Stimulated activated CD4-positive, alpha-beta T cell treated with anti-CD3 and anti-CD28 coated beads, Interleukin-4, amount 100 ng/mL, for 48 hours (primary cell): ENCODE measurements at regions not wholly inside any gene's neighbourhood (a gene's known extent, or its start where the extent isn't known, plus 50 kb on each side); places are given as distances from the start of the nearest gene placed in this dataset.

Experiments used
- DNase-seq, 2 donors: peaks; one replicate each; pipeline ENCODE4 v3.0.0-alpha.2; 2020; ENCODE audit warnings: low read depth in 2 of 2

DNA sequence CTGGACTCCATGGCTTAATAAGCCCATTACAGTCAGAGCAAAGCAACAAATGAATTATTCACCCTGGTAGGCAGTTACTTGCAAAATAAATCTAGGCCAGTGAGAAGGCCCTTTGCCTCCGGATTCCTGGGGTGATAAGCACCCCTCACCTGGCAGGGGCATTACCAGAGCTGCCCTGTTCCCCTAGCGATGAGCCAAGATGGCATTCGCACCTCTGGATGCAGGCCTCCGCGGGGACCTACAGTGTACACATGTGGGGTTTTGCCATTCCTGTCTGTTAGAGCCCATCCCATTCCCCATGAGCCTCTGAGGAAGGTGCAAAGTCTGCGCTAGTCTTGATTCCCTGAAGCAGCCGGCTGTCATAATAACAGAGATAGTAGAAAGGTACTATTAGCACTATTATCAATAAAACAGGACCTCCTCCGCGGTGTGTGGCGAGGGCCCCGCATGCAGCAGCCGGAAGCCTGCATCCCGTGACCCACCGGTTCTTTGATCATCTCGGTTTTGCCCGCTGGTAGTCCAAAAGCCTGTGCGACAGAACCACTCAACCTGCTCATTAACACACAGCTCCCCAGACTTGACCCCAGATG lies 344.3 kb downstream of the BRD1 start:
- DNase-seq = no peak

DNA sequence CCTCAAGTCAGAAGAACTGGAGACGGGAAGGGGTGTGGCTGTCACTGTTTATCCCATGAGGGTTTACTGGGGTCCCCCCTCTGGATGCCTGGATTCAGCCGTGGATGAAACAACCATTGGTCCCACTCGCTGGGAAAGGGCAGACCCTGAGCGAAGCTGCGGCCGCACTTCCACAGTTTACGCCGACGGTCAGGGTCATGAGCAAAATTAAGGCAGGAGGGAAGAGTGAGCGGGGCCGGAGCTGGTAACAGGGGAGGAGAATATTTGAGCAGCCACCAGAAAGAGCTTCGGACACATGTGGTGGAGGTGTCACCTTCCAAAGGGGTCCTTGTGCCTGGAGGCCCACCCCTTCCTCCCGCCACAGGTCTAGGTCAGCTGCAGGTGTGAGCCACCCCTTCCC lies 344.9 kb downstream of the BRD1 start:
- DNase-seq = no peak

DNA sequence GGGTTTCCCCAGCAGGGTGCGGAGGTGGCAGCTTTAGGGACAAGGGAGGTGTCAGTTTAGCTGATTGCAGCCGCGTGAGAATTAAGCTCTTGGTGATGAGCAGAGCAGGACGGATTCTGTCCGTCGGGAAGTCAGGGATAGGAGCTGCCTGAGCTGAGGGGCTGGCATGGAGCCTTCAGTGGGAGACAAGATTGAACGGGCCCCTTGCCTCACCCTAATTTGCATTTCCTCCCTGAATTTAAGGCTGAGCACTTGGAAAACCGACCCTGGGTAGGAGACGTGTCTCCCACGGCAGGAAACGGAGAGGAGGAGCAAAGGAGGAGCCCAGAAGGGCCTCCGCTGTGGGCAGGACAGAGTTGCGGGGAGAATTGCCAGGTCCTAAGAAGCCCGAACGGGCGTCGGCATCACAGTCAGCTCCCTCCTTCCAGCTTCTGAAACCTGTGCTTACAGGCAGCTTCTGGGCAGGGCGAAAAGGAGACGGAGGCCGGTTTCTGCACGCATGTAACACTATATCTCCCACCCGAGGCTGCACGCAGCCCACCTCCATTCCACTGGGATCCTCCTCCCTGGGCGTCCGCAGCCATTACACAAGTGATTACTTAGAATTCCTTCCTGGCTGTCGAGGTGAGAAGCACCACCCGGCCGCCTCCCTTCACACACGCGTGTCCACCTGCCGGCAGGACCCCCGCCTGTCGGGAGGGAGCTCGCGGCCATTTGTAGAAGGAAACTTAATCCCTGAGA lies 345.8 kb downstream of the BRD1 start:
- no peak for DNase-seq

DNA sequence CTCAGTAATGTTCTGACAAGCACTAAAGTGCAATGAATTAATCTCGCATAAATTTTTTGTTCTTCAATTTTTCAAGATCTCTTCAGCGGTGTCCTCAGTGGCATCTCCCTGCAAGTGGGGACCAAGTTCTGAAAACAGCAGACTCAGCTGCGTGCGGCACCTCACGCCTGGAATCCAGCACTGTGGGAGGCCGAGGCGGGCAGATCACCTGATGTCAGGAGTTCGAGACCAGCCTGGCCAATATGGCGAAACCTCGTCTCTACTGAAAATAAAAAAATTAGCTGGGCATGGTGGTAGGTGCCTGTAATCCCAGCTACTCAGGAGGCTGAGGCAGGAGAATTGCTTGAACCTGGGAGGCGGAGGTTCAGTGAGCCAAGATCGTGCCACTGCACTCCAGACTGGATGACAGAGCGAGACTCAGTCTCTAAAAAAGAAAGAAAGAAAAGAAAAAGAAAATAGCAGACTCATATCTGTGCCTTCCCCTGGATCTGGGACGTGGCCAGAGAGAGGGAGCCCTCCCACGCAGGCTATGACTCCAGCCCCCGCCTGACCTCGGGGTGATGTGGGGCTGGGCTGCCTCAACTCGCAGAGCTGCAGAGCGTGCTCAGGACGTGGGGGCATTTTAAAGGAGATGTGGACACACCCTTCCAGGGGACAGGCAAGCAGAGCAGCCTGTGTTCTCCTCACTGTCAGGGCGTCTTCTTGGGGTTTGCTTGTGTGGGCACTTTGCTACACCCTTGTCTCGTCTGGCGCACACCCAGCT lies 346.6 kb downstream of the BRD1 start:
- DNase-seq = no peak

DNA sequence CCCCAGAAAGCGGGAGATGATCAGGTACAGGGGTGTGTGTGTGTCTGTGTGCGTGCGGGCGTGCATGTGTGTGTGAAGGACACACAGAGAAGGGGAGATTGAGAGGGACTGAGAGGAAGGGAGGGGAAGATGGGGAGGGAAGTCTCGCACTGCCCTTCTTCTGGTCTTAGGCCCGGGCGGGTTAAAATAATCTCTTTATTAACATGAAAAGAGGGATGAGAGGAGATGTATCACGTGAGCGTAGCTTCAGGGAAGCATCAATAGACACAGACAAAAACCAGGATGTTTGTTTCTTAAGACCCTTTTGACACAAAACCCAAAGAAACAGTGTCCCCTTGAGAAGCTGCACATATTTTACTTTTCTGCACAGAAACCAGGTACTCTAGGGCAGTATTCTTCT lies 347.3 kb downstream of the BRD1 start:
- no peak for DNase-seq

DNA sequence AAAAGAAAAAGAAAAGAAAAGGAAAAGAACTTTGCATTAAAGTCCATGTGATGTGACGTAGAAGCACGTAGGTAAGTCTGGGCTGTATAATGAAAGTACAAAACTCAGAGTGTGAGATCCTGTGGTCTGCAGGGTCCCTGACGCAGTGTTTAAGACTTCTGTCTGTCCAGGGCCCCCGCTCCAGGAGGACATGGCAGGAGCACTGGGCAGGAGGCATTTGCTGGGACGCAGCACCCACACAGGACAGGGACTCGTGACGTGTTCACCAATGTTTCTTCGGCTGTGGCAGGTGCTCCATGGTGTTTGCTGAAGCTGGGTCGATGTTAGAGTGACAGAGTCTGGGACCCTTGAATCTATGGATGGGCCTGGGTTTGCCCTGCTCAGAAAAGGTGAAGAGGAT lies 348.1 kb downstream of the BRD1 start:
- DNase-seq = no peak

DNA sequence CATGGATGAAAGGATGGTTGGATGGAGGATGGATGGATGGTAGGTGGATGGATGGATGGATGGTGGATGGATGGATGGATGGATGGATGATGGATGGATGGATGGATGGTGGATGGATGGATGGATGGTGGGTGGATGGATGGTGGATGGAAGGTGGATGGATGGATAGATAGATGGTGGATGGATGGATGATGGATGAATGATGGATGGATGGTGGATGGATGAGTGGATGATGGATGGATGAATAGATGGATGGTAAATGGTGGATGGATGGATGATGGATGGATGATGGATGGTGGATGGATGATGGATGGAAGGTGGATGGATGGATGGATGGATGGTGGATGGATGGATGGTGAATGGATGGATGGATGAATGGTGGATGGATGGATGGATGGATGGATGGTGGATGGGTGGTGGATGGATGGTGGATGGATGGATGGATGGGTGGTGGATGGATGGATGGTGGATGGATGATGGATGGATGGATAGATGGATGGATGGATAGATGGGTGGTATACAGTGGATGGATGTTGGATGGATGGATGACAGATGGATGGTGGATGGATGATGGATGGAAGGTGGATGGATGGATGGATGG lies 350.8 kb downstream of the BRD1 start:
- DNase-seq = no peak

DNA sequence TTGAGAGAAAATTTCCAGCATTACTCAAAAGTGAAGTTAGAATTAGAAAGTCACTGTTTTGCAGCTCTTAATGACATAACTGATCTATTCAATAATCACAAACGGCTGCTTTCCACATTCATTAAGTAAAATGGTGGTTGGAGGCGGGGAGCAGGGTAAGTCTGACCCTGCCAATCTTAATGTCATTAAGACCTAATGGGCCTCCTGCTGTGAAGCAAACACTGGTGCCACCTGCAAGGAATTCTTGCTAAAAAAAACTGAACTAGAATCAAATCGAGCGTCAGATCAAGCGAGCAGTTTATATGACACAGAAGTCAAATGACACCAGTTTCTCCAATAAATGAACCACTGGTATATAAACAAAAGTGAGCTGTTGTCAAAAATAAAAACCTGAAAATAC lies 351.5 kb downstream of the BRD1 start:
- DNase-seq = no peak

DNA sequence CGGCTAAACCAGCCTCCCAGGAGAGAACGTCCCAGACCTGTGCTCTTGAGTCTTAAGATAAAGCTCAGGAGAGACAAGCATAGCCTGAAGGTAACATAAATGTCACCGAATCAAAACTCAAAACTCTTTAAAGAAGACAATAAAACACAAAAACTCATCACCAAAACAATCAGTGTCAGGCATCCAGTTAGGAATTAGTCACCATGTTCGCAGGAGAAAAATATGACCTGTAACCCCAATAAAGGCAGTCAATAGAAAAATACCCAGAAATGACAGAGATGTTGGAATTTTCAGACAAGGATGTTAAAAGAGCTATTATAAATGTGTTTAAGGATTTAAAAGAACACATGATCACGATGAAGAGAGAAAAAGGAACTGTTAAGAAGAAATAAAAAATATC lies 352.4 kb downstream of the BRD1 start:
- no peak for DNase-seq

DNA sequence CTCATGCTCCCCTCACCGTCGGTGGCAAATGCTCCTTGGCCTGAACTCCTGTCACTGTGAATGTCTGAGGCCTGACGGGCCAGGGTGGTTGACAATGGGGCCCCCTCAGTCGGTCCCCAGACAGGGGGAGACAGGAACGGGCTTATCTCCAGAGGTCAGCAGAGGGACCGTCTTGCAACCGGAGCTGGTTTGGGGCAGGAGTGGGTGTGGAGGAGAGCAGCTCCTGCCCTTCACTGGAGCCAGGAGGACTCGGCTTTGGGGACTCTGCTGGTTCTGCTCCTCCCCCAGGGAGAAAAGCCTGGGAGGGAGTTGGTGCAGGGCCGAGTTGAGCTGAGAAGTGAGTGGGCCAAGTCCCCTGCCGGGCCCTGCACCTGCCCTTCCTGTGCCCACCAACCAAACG lies 354.4 kb downstream of the BRD1 start:
- no peak for DNase-seq

DNA sequence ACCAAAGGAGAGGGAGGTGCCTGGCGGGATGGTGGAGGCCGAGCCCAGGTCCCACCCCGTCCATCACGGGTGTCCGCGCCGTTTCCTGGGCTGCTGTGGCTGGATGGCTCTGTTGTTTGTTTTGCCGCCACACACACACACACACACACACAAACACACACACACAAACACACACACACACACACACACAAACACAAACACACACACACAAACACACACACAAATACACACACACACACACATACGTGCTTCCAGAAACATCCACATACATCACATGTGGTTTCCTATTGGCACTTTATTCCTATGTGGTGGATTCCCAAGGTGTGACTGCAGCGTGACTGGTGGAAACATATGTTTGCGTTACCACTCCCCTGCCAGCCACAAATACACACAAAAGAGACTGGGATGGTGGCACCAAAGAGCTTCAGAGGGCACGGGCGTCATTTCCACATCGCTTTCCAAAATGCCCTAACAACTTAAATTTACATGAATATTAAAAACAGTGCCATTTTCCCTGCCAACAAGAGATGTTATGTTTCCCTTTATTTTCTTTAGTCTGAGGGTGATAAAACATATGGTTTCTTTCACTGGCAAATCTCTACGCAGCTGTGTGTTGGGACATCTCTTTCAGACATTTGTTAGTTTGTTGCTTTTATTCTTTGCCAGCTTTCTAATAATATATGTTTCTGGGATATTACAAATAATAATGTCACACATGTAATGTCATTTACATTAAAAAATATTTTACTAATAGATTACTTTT lies 356.8 kb downstream of the BRD1 start:
- DNase-seq = no peak

DNA sequence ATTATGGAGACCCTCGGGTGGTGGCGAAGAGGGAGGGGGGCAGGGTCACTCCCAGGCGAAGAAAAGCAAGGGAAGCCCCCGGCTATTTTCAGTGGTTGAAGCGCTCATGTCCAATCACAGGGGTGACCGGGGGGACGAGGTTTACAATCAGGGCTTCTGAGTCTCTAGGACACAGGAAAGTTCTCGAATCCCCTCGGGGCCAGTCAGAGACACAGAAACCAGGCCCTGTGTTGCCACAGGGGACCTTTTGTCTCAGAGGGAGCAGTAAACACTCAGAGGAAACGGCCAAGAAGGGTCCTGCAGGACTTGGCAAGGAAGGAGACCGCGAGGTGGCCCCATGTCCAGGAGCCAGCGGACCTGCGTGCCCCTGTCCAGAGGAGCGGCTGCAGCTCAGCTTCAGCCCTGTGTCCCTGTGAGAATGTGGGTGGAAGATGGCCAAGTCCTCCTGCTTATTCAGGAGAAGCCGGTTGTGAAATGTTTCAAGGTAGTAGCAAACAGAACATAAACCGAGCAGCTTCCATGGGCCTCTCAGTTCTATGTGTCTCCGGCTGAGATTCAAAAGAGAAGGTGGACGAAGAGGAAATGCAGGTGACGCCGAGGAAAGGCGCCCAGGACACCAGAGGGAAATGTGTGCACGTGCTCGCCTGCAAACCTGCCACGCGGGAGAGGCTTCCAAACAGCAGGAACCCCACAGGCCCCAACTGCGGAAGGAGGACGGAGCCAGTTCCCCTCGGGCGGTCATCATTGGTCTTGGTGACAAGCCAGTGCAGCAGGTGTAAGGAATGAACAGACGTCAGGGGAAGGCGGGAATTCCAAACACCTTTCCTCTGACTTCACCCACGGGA lies 357.6 kb downstream of the BRD1 start:
- DNase-seq = no peak

DNA sequence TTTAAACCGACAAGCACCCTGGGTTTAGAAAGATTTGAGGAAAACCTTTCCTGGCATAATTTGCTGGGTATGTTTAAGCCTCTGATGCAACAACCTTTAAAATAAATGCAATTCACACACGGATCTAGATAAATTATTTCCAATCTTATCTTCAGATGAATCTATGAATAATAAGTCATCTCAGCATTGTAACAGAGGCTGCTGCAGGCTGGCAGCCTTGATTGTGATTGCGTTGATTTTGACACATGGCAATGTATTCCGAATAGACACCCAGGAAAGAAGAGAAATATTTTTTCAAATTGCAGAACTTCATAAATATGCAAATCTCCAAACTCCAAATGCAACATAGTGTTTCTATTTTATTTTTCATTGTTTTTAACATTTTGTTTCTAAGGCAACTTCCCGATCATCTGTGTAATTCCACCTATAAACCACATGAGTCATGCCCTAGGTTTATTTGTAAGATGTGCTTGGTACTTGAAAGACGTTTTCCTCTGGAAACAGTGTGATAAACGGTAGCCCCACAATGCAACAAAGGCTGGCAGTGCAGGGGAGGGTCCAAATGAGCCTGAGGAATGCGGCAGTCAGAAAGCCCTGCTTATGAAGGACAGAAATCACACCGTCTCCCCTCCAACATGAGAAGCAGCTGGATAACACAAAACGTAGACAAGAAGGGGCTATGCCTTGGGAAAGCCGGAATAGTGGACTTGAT lies 359.0 kb downstream of the BRD1 start:
- no peak for DNase-seq

DNA sequence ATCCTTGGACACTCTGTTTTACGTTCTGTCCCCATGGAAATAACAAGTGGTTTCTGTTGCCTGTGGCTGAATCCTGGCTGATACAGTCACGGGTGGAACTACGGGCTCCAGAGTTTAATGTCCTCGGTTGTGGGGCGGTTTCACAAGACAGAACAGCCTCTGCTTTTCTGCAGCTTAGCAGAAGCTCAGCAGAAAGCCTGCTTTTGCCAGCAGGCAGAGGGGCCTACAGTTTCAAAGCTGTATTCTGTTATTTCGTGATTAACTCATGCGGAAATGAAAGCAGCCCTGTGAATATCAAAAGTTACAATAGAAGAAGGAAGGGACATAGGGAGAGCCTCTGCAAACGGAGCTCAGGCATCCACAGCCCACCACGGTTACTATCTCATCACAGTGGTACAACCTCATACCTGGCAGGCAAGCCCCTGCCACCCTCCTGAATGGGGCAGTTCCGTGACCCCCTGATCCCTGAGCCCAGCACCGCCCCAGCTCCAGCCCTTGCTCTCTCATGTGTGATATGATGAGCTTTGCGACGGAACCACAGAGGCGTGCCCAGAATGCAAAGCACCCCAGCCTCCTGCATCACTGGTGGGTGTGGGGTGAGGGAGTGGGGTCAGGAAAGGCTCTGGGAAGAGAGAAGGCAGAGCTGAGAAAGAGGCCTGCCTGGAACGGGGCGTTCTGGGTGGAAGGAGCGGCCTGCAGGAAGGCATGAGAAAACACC lies 360.6 kb downstream of the BRD1 start:
- DNase-seq = no peak

DNA sequence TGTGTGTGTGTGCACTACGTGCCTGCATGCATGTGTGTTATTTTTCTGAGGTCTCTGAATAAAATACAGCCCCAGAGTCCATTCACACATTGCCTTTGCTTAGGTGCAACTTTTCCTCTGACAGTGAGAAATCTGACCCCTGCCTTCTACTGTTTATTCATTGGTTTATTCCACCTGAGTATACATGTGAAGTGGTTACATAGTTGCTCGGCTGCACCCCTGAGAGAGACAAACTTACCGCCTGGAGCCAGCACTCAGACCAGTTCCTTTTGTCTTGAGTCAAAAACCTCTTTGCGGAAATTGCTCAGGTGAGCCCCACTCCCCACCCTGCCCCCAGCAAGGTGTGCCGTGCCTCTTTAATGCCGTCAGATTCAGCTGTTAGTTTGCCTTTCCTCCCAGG lies 363.6 kb downstream of the BRD1 start:
- DNase-seq = no peak

DNA sequence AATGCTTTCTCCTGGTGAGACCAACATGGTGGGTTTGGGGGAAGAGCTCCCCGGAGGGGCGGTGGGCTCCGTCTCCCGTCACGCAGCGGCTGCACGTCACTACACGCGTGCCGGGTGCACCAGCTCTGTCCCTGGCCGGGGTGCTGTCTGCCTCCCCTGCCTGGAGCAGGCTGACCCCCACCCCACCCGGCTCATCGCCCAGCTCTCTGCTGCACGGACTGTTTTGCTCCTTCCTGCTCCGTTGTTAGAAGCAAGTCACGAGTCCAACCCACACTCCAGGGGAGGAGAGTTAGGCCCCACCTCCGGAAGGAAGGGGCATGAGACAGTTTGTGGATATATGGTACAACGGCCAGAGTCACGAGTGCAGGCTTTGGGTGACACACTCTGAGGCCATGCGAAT lies 364.9 kb downstream of the BRD1 start:
- no peak for DNase-seq

DNA sequence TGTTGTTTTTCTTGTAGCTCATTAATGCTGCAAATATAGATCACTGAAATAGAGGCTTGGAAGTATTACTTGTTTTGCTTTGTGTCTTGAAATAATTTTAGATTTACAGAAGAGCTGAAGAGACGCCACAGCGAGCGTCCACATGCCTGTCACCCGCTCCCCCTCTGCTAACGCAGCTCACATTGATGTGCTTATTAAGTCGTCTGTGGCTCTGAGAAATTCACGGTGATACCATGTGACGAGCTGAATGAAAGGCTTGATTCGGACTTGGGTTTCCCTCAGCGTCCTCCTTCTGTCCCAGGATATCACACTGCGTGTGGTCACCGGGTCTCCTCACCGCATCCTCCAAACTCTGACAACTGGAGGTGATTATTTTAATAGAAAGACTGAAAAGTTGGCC lies 365.4 kb downstream of the BRD1 start:
- DNase-seq = no peak

DNA sequence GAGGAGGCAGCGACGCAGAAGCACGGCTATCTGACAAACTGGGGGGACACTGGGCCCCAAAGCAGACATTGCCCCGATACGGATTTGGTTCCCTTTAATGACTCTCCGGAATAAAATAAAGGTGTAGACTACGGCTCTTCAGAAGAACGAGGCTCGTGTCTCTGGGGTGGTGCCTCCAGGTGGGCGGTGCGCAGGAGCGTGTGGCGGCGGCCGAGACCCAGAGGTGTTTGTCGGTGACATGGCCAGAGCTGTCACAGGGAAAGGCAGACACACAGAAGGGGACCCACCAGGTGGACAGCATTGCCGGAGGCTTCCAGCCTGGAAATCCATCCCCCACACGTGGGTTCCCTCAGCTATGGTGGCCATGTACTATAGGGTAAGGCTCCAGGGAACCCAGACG lies 366.0 kb downstream of the BRD1 start:
- DNase-seq = no peak

DNA sequence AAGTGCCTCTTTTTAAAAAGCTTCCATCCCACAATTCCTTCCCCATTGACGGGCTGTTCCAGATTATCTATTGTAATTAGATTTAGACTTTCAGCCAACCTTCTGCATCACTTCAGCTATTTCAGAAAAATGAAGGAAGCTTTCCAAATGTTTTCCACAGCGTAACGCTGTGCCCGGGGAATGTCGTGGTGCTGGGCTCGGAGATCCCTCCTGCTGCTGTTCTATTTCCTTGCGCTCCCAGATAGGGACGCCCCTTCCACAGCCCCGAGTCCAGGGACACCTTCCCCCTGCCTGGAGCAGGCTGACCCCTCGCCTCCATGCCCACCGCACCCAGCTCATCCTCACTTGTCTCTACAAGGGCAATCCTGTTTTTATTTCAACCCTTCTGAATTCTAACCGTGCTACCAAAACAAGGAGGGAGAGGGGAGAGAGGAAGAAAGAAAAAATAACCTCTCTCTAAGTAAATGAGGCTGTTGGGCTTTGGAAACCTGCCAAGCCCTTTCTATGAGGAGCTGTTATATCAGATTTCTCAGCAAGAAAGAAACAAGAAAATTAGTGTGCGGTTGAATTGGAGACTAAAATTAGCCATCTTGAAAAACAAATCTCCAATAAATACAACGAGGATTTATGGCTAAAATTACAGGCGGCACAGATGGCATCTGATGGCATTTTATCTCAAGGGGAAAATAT lies 366.9 kb downstream of the BRD1 start:
- DNase-seq = no peak
